ENCODE measurements at regions not wholly inside any gene's neighbourhood (a gene's known extent, or its start where the extent isn't known, plus 50 kb on each side); places are given as distances from the start of the nearest gene placed in this dataset.
A peak's percentile ranks its signal among the peaks of the same experiment; 100 is the strongest.

DNA sequence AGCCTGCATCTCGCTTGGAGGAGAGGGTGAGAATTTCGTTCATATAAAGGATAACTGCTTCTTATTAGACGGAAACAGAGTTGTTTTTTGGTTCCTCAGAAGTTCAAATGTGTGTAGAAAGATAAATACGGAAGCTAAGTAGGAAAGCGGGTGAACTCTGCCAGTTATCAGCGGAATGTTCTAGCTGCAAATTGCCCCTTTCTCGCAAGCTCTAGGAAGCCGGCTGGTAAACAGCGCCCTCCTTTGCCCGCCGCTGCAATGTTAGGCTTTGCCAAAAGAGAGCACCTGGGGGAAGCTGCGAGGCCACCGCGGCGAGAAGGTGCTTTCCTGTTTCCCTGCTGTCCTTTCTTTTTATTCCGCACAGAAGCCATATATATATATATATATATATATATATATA lies 67.0 kb downstream of the IGLL5 start:
- TF ChIP-seq, protein P1, sequence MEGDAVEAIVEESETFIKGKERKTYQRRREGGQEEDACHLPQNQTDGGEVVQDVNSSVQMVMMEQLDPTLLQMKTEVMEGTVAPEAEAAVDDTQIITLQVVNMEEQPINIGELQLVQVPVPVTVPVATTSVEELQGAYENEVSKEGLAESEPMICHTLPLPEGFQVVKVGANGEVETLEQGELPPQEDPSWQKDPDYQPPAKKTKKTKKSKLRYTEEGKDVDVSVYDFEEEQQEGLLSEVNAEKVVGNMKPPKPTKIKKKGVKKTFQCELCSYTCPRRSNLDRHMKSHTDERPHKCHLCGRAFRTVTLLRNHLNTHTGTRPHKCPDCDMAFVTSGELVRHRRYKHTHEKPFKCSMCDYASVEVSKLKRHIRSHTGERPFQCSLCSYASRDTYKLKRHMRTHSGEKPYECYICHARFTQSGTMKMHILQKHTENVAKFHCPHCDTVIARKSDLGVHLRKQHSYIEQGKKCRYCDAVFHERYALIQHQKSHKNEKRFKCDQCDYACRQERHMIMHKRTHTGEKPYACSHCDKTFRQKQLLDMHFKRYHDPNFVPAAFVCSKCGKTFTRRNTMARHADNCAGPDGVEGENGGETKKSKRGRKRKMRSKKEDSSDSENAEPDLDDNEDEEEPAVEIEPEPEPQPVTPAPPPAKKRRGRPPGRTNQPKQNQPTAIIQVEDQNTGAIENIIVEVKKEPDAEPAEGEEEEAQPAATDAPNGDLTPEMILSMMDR (conservative IDR thresholded peaks at IDR 0.05; ENCODE audit: low read length), result peak; percentile 67
- TF ChIP-seq EZH2phosphoT487 (IDR thresholded peaks at IDR 0.05; ENCODE audit: borderline replicate concordance), result no peak
